ENCODE measurements at regions not wholly inside any gene's neighbourhood (a gene's known extent, or its start where the extent isn't known, plus 50 kb on each side); places are given as distances from the start of the nearest gene placed in this dataset.

GRCh38 chr4:127534041-127534825 is 98.5 kb upstream of the INTU start:
- no peak for DNase-seq

GRCh38 chr4:127538016-127538415 is 94.7 kb upstream of the INTU start:
- DNase-seq: no peak

- no peak for DNase-seq
These were observed 92.2 kb upstream of the INTU start for GRCh38 chr4:127540497-127541025.

- DNase-seq: no peak
These were observed 87.5 kb upstream of the INTU start for GRCh38 chr4:127545271-127545670.

GRCh38 chr4:127548990-127549925 is 83.5 kb upstream of the INTU start:
- no peak for DNase-seq

GRCh38 chr4:127555106-127555505 is 77.7 kb upstream of the INTU start:
- no peak for DNase-seq

GRCh38 chr4:127558088-127558487 is 74.7 kb upstream of the INTU start:
- no peak for DNase-seq

- DNase-seq: no peak
These were observed 74.0 kb upstream of the INTU start for GRCh38 chr4:127558489-127559407.

GRCh38 chr4:127559981-127560380 is 72.8 kb upstream of the INTU start:
- DNase-seq: no peak

GRCh38 chr4:127560755-127561154 is 72.0 kb upstream of the INTU start:
- DNase-seq: no peak

- no peak for DNase-seq
These were observed 58.1 kb upstream of the INTU start for GRCh38 chr4:127574643-127575042.

GRCh38 chr4:127575888-127576287 is 56.9 kb upstream of the INTU start:
- DNase-seq: no peak

GRCh38 chr4:127578491-127578890 is 54.3 kb upstream of the INTU start:
- no peak for DNase-seq

GRCh38 chr4:127578967-127579366 is 53.8 kb upstream of the INTU start:
- no peak for DNase-seq

GRCh38 chr4:127579821-127580220 is 52.9 kb upstream of the INTU start:
- DNase-seq: no peak

- no peak for DNase-seq
These were observed 52.5 kb upstream of the INTU start for GRCh38 chr4:127580300-127580699.

GRCh38 chr4:127580891-127581290 is 51.9 kb upstream of the INTU start:
- DNase-seq: no peak
